H1 (cell line): ENCODE measurements at regions not wholly inside any gene's neighbourhood (a gene's known extent, or its start where the extent isn't known, plus 50 kb on each side); places are given as distances from the start of the nearest gene placed in this dataset.

Source experiments
- CTCF ChIA-PET: fragments of 300-600 bp; sonication (Branson Sonifier 250); formaldehyde crosslinking; loops from one replicate; lab custom pipeline; 2021; ENCODE audit not compliant: partially characterized antibody; lab: Charles Lee
- POLR2A ChIA-PET: fragments of 300-600 bp; sonication (Branson Sonifier 250); formaldehyde crosslinking; loops from one replicate; lab custom pipeline; 2021; ENCODE audit warnings: inconsistent platforms; ENCODE audit not compliant: partially characterized antibody; lab: Charles Lee
- DNase-seq, 2 experiments: peaks; one replicate each; pipeline versions ENCODE4 v3.0.0 to v3.0.0-alpha.2; 2010 to 2022; ENCODE audit warnings: low spot score in 2 of 2, low read depth in 1 of 2, mixed read lengths in 1 of 2
- FAIRE-seq: peaks from 2 replicates; lab custom pipeline; 2011; peaks lifted over from hg19 to GRCh38; lab: Jason Lieb, UNC
- H2AFZ ChIP-seq: 2 replicates; pipeline ENCODE4 v1.8.1; 2012; ENCODE audit warnings: low read length, inconsistent platforms
- H2AK5ac ChIP-seq: 2 replicates; pipeline ENCODE4 v1.6.1; 2013; ENCODE audit warnings: low read depth, low read length
- H2BK120ac ChIP-seq: replicated peaks from 2 replicates; pipeline ENCODE3; 2013; ENCODE audit warnings: low read depth, low read length, inconsistent platforms
- H2BK12ac ChIP-seq: 2 replicates; pipeline ENCODE4 v1.6.1; 2013; ENCODE audit warnings: low read depth, low read length
- H2BK15ac ChIP-seq: 2 replicates; pipeline ENCODE4 v1.6.1; 2013; ENCODE audit warnings: low read length
- H2BK20ac ChIP-seq: 2 replicates; pipeline ENCODE4 v1.6.1; 2013; ENCODE audit warnings: low read length
- H2BK5ac ChIP-seq: 2 replicates; pipeline ENCODE4 v1.6.1; 2013; ENCODE audit warnings: low read depth, low read length
- H3K14ac ChIP-seq: 2 replicates; pipeline ENCODE4 v1.6.1; 2013; ENCODE audit warnings: inconsistent platforms; ENCODE audit not compliant: insufficient read length
- H3K18ac ChIP-seq: 2 replicates; pipeline ENCODE4 v1.6.1; 2013; ENCODE audit warnings: low read length; ENCODE audit errors: extremely low read depth
- H3K23ac ChIP-seq: 2 replicates; pipeline ENCODE4 v1.6.1; 2013; ENCODE audit warnings: inconsistent platforms; ENCODE audit not compliant: insufficient read length
- H3K23me2 ChIP-seq: 2 replicates; pipeline ENCODE4 v1.6.1; 2013; ENCODE audit warnings: low read depth, low read length
- H3K27ac ChIP-seq: 2 replicates; pipeline ENCODE4 v1.6.1; 2011; ENCODE audit warnings: low read depth, low read length, inconsistent platforms
- H3K27me3 ChIP-seq, 4 experiments: replicated peaks in 1 of 4; 1 replicate in 1 of 4; 2 replicates in 3 of 4; pipeline versions ENCODE4 v1.6.1 to v1.8.1; 2011 to 2013; ENCODE audit warnings: low read length in 3 of 4, mild to moderate bottlenecking in 3 of 4, inconsistent platforms in 2 of 4, mixed read lengths in 2 of 4, moderate library complexity in 1 of 4; ENCODE audit not compliant: control insufficient read depth in 3 of 4, insufficient read depth in 3 of 4; ENCODE audit errors: extremely low read depth in 1 of 4
- H3K36me3 ChIP-seq, 4 experiments: 2 replicates each; pipeline versions ENCODE4 v1.6.1 to v1.8.1; 2011 to 2013; ENCODE audit warnings: mild to moderate bottlenecking in 4 of 4, low read length in 3 of 4, moderate library complexity in 2 of 4, control low read depth in 1 of 4, inconsistent platforms in 1 of 4; ENCODE audit not compliant: insufficient read depth in 4 of 4, control insufficient read depth in 2 of 4
- H3K4ac ChIP-seq: replicated peaks from 2 replicates; pipeline ENCODE3; 2013; ENCODE audit warnings: low read length, low read depth, mixed read lengths, inconsistent platforms; ENCODE audit not compliant: insufficient read length
- H3K4me1 ChIP-seq, 4 experiments: replicated peaks in 1 of 4; 1 replicate in 1 of 4; 2 replicates in 3 of 4; pipeline versions ENCODE4 v1.6.1 to v1.8.1; 2011 to 2013; ENCODE audit warnings: low read length in 3 of 4, inconsistent platforms in 2 of 4, mixed read lengths in 1 of 4; ENCODE audit not compliant: insufficient read depth in 4 of 4, control insufficient read depth in 3 of 4
- H3K4me2 ChIP-seq, 2 experiments: 2 replicates each; pipeline versions ENCODE4 v1.6.1 to v1.8.1; 2011 to 2013; ENCODE audit warnings: low read depth in 2 of 2, low read length in 2 of 2, control low read depth in 1 of 2, inconsistent platforms in 1 of 2, mild to moderate bottlenecking in 1 of 2; ENCODE audit not compliant: insufficient read depth in 1 of 2
- H3K4me3 ChIP-seq, 4 experiments: fragments of 200-600, 300-600 bp in 1 of 4; sonication (generic), shearing (Covaris generic), sonication (Bioruptor Twin) in 1 of 4; 2 replicates each; pipeline versions ENCODE4 v1.5.1 to v1.8.1; 2011 to 2016; ENCODE audit warnings: low read length in 4 of 4, low read depth in 3 of 4, control low read depth in 2 of 4, inconsistent platforms in 2 of 4, mild to moderate bottlenecking in 2 of 4, mixed read lengths in 1 of 4, moderate library complexity in 1 of 4; ENCODE audit not compliant: insufficient read depth in 2 of 4; ENCODE audit errors: extremely low read depth in 1 of 4
- H3K56ac ChIP-seq: replicated peaks from 2 replicates; pipeline ENCODE3; 2013; ENCODE audit warnings: low read depth, mild to moderate bottlenecking, mixed read lengths, low read length, inconsistent platforms; ENCODE audit not compliant: insufficient read length
- H3K79me1 ChIP-seq: 2 replicates; pipeline ENCODE4 v1.6.1; 2013; ENCODE audit warnings: low read depth, low read length, control low read depth
- H3K79me2 ChIP-seq, 2 experiments: 2 replicates each; pipeline versions ENCODE4 v1.6.1 to v1.8.1; 2012 to 2013; ENCODE audit warnings: low read length in 2 of 2, mild to moderate bottlenecking in 2 of 2, inconsistent platforms in 1 of 2; ENCODE audit not compliant: insufficient read depth in 2 of 2, control insufficient read depth in 1 of 2
- H3K9ac ChIP-seq, 4 experiments: replicated peaks in 1 of 4; 1 replicate in 1 of 4; 2 replicates in 3 of 4; pipeline versions ENCODE4 v1.6.1 to v1.8.1; 2011 to 2013; ENCODE audit warnings: low read depth in 3 of 4, low read length in 3 of 4, control low read depth in 2 of 4, mild to moderate bottlenecking in 2 of 4, moderate library complexity in 2 of 4, inconsistent platforms in 1 of 4; ENCODE audit errors: extremely low read depth in 1 of 4
- H3K9me3 ChIP-seq, 2 experiments: 2 replicates each; pipeline versions ENCODE4 v1.6.1 to v1.8.1; 2012 to 2013; ENCODE audit warnings: mild to moderate bottlenecking in 2 of 2, moderate library complexity in 2 of 2, control low read depth in 1 of 2, inconsistent platforms in 1 of 2, low read depth in 1 of 2, low read length in 1 of 2, mixed read lengths in 1 of 2; ENCODE audit not compliant: insufficient read depth in 2 of 2
- H4K20me1 ChIP-seq, 2 experiments: replicated peaks in 1 of 2; 2 replicates each; pipeline versions ENCODE3 to v1.8.1; 2011 to 2013; ENCODE audit warnings: inconsistent platforms in 2 of 2, low read length in 2 of 2, mild to moderate bottlenecking in 1 of 2; ENCODE audit not compliant: insufficient read depth in 2 of 2, control insufficient read depth in 1 of 2
- H4K5ac ChIP-seq: 2 replicates; pipeline ENCODE4 v1.6.1; 2013; ENCODE audit warnings: low read length, low read depth, mixed read lengths, inconsistent platforms; ENCODE audit not compliant: insufficient read length
- H4K8ac ChIP-seq: 2 replicates; pipeline ENCODE4 v1.8.0; 2013; ENCODE audit warnings: mild to moderate bottlenecking, moderate library complexity, low read length, inconsistent platforms; ENCODE audit not compliant: insufficient read depth; ENCODE audit errors: extremely low read depth
- H4K91ac ChIP-seq: replicated peaks from 2 replicates; pipeline ENCODE3; 2013; ENCODE audit warnings: low read length, mixed read lengths, inconsistent platforms; ENCODE audit not compliant: insufficient read length
- E2F6 ChIP-seq: IDR thresholded peaks from 2 replicates; pipeline ENCODE4 v1.6.1; 2012; ENCODE audit warnings: inconsistent platforms
- GABPA ChIP-seq: IDR thresholded peaks from 2 replicates; pipeline ENCODE4 v1.6.1; 2011; ENCODE audit warnings: mild to moderate bottlenecking, low read length, moderate library complexity, borderline replicate concordance; ENCODE audit not compliant: insufficient read depth
- HDAC6 ChIP-seq: IDR thresholded peaks from one replicate; pipeline ENCODE4 v1.7.1; 2012; ENCODE audit warnings: low read depth, mild to moderate bottlenecking, inconsistent platforms, low read length, moderate library complexity
- JUND ChIP-seq: IDR thresholded peaks from 2 replicates; pipeline ENCODE4 v1.6.1; 2011; ENCODE audit warnings: mild to moderate bottlenecking, improper control_type of control experiment, low read length
- KDM1A ChIP-seq: fragments of 200-600, 300-600 bp; sonication (generic); IDR thresholded peaks from 2 replicates; pipeline ENCODE4 v1.7.1; 2016; ENCODE audit warnings: mild to moderate bottlenecking, low read length, borderline replicate concordance
- KDM4A ChIP-seq: IDR thresholded peaks from one replicate; pipeline ENCODE4 v1.7.1; 2012; ENCODE audit warnings: low read depth, mild to moderate bottlenecking, moderate library complexity, low read length, inconsistent platforms; ENCODE audit not compliant: severe bottlenecking
- KDM5A ChIP-seq: fragments of 200-600 bp; IDR thresholded peaks from 2 replicates; pipeline ENCODE4 v1.7.1; 2012; ENCODE audit warnings: mild to moderate bottlenecking, low read length, inconsistent platforms, mixed read lengths
- MAX ChIP-seq: IDR thresholded peaks from 2 replicates; pipeline ENCODE4 v1.6.1; 2012; ENCODE audit warnings: inconsistent platforms
- RAD21 ChIP-seq, 2 experiments: IDR thresholded peaks in 1 of 2; conservative IDR thresholded peaks in 1 of 2; 2 replicates each; pipeline ENCODE4 v1.6.1; 2011; ENCODE audit warnings: low read depth in 2 of 2, low read length in 2 of 2, improper control_type of control experiment in 1 of 2, inconsistent platforms in 1 of 2, mild to moderate bottlenecking in 1 of 2, moderate library complexity in 1 of 2
- SIRT6 ChIP-seq: IDR thresholded peaks from one replicate; pipeline ENCODE4 v1.7.1; 2012; ENCODE audit warnings: low read length, inconsistent platforms
- TAF1 ChIP-seq: IDR thresholded peaks from 2 replicates; pipeline ENCODE4 v1.6.1; 2011; ENCODE audit warnings: mild to moderate bottlenecking, low read depth, low read length
- USF2 ChIP-seq: IDR thresholded peaks from 2 replicates; pipeline ENCODE4 v1.6.1; 2011; ENCODE audit warnings: low read length, improper control_type of control experiment
- WGBS, 2 experiments: shearing (Covaris generic) in 1 of 2; methylation state at CpG; one replicate each; pipeline versions ENCODE4 v1.1.6 to v1.1.7; 2013 to 2015; ENCODE audit warnings: low lambda C conversion rate in 2 of 2, mixed read lengths in 2 of 2, inconsistent platforms in 1 of 2, low coverage in 1 of 2, missing lambda C conversion rate in 1 of 2; ENCODE audit not compliant: insufficient replicate concordance in 2 of 2, insufficient coverage in 1 of 2, insufficient read length in 1 of 2; ENCODE audit errors: extremely low coverage in 1 of 2, missing lambda C conversion rate in 1 of 2; 5-methylcytosine and 5-hydroxymethylcytosine counted together

- Histone ChIP-seq H3K23ac (no peak overlapping the region), H3K9ac (no peak overlapping the region), H4K20me1 (no peaks in the 10 kb centered on the region), H3K36me3 (no peaks in the 10 kb centered on the region), H3K23me2 (no peaks in the 10 kb centered on the region), H4K5ac (no peak overlapping the region), H2BK20ac (no peak overlapping the region), H2BK120ac (no peak overlapping the region), H4K8ac (no peak overlapping the region; the same call in 1 of the 2 replicates), H3K9me3 (no peaks in the 10 kb centered on the region; a peak in 1 of 4 replicates), H3K4ac (no peak overlapping the region), H2BK5ac (no peak overlapping the region), H2BK15ac (no peak overlapping the region), H3K4me3 (no peak overlapping the region), H3K79me2 (no peaks in the 10 kb centered on the region), H3K56ac (no peak overlapping the region), H2BK12ac (no peak overlapping the region), H4K91ac (no peak overlapping the region), H2AK5ac (no peak overlapping the region), H3K27me3 (no peaks in the 10 kb centered on the region), H2AFZ (no peak overlapping the region), H3K4me1 (no peaks in the 10 kb centered on the region), H3K14ac (no peak overlapping the region), H3K4me2 (no peak overlapping the region), H3K27ac (no peak overlapping the region), H3K18ac (no peak overlapping the region), H3K79me1 (no peaks in the 10 kb centered on the region)
- FAIRE-seq, result no peak
- no peak for DNase-seq
- 94% methylated on average over 1 of the region's 1 CpG; no CpG with 5 or more reads in 1 of the 2 experiments for WGBS, 2 experiments
- ChIA-PET POLR2A (no interaction called here), CTCF (no interaction called here)
- TF ChIP-seq TAF1 (no peak), E2F6 (no peak), KDM4A (no peak), SIRT6 (no peak), KDM5A (no peak), USF2 (no peak), KDM1A (no peak), HDAC6 (no peak), GABPA (no peak), JUND (no peak), RAD21 (IDR thresholded peaks at IDR 0.05 in 1 of 2, conservative IDR thresholded peaks at IDR 0.05 in 1 of 2; ENCODE audit: low read depth in 2 of 2, low read length in 2 of 2) (no peak), MAX (no peak)
These were observed 323.5 kb upstream of the SALL1 start for GRCh38 chr16:51474414-51475091.
